GM12873 (cell line): ENCODE measurements at regions not wholly inside any gene's neighbourhood (a gene's known extent, or its start where the extent isn't known, plus 50 kb on each side); places are given as distances from the start of the nearest gene placed in this dataset.

ENCODE experiments used
- TF ChIP-seq, protein P1 (sequence below): IDR thresholded peaks from 2 replicates; pipeline ENCODE4 v1.5.1; 2012; ENCODE audit warnings: low read depth, mild to moderate bottlenecking, moderate library complexity, low read length, control low read depth; ENCODE audit not compliant: insufficient read depth; ENCODE audit errors: missing control alignments

DNA sequence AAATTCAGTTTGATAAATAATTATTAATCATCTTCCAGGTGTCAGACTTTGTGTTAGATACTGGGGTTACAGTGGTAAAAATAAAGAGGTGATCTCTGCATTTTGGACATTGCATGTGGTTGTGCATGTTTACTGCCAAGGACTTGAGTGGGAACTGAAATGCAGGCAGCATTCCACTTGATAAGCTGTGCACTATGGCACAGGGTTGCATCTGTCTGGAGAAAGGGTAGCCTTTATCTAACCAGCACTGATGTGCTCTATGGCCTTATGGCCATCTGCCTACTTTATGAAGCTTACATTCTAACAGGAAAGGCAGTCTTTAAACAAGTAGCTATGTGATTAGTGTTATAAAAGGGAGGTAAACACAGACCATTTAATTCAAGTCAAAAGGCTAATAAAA lies 53.0 kb upstream of the MLIP start:
- TF ChIP-seq, protein P1, sequence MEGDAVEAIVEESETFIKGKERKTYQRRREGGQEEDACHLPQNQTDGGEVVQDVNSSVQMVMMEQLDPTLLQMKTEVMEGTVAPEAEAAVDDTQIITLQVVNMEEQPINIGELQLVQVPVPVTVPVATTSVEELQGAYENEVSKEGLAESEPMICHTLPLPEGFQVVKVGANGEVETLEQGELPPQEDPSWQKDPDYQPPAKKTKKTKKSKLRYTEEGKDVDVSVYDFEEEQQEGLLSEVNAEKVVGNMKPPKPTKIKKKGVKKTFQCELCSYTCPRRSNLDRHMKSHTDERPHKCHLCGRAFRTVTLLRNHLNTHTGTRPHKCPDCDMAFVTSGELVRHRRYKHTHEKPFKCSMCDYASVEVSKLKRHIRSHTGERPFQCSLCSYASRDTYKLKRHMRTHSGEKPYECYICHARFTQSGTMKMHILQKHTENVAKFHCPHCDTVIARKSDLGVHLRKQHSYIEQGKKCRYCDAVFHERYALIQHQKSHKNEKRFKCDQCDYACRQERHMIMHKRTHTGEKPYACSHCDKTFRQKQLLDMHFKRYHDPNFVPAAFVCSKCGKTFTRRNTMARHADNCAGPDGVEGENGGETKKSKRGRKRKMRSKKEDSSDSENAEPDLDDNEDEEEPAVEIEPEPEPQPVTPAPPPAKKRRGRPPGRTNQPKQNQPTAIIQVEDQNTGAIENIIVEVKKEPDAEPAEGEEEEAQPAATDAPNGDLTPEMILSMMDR = no peak

DNA sequence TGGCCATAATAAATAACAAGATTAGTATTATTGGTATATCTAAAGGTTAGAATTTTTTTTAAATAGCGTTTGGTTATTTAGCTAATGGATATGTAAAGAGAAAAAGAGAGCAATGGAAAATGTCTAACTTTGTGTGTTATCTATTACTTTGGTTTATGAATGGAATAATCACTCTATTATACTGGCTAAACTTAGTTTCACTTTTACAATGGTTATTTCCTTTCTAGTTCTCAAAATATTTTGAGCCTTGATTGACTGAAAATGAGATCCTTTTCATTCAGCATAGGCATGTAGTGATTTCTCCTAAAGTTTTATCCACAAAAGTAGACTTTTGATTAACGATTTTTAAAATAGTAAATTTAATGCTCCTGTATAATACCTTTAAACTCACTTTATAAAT lies 51.6 kb upstream of the MLIP start:
- TF ChIP-seq, protein P1 = no peak

DNA sequence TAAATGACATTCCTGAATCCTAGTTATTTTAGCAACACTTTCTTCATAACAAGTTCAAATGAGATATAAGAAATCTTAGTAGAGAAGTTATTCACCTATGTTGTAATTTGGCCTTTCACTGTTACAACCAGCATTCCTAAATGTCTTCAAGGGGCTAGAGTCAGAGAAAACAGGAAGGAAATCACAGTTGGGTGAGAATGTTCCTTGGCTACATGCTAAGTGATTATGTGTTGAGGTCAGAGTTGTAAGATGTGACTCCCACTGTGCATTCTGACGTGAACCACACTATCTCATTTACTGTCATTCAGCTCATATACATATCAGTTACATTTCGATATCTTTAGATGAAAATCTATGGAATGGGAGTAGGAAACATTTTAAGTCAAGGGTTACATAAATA lies 51.0 kb upstream of the MLIP start:
- TF ChIP-seq, protein P1 = no peak
